NCI-H510A treated with DMSO at 0.1 percent for 48 hours (cell line): ENCODE measurements at regions not wholly inside any gene's neighbourhood (a gene's known extent, or its start where the extent isn't known, plus 50 kb on each side); places are given as distances from the start of the nearest gene placed in this dataset.
"Not testable (repeated sequence)": the region's sequence is repeated elsewhere in the genome, so short reads cannot be mapped to it uniquely, and the experiment has no call there.

Experiments
- DNase-seq: peaks from one replicate; lab custom pipeline; 2025; lab: John Stamatoyannopoulos, UW

DNA sequence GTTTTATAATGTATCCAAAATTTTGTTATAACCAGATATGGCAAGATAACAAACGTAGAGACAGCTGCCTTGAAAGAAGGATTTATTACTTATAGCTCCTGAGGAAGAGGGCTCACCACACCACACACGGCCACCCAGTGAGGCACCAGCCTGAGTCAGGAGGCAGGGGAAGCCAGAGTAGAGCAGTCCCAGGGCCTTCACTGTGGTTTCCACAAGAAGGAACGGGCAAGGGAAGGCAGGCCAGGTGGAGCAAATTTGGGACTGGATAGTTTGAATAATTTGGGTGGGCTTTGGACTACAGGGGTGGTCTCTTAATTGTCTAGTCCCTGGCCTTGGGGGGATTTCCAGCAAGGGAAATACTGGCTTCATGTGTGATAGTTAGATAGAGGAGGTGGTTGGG lies 72.5 kb downstream of the RRAGC start:
- no peak for DNase-seq

GRCh38 chr1:38786040-38786436 lies 73.5 kb downstream of the RRAGC start:
- DNase-seq: no peak

DNA sequence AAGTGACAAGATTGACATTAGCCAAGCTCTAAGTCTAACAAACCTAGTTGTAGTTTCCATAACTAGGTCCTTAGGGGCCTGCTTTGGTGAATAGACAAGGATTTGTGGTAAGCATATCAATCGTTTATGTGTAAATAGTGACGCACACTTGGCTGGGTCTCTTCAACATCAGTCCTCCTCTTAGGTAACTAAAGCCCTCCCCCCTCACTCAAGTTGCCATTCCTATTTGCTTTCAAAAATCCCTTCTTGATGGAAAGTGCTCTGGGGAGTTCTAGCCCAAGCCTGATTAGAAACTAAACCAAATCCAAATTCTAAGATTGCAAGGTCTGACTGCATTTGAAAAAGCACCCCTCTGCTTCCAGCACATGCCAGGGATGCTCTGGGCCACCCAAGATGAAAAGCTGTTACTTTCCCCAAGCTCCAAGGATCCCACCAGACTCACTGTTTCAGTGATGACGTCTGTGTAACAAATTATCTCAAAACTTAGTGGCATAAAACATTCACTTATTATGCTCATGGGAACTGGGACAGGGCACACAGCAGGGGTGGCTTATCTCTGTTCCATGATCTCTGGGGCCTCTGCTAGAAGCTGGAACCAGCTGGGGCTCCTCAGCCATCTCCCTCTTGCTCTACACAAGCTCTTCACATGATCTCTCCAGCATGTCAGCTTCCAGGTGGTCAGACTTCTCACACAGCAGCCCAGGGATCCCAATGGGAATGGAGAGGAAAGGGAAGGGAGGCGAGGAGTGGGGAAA lies 74.1 kb downstream of the RRAGC start:
- no peak for DNase-seq

DNA sequence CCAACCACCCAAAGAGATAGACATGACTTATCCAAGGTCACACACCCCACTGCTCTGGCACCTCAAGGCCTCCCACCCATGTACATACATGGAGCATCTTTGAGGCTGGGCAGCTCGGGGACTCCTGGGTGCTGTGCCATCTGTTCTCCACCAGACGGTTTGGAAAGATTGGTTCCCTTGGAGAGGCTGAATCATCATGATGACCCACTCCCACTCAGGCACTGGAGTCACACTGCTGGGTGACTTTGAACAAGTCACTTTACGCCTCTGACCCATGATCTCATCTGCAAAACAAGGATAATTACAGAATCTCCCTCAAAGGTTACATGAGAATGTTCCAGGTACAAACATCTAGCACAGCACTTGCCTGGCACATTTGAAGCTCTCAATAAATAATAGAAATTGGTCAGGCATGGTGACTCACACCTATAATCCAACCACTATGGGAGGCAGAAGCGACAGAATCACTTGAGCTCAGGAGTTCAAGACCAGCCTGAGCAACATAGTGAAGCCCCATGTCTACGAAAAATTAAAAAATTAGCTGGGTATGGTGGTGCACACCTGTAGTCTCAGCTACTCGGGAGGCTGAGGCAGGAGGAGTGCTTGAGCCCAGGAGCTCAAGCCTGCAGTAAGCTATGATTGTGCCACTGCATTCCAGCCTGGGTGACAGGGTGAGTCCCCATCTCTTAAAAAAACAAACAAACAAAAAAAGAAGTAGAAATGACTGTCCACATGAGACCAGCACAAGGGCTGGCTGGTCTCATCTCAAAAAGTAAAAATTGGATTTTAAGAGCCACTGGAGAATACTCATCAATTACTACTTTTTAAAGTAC lies 74.9 kb downstream of the RRAGC start:
- DNase-seq: no peak

DNA sequence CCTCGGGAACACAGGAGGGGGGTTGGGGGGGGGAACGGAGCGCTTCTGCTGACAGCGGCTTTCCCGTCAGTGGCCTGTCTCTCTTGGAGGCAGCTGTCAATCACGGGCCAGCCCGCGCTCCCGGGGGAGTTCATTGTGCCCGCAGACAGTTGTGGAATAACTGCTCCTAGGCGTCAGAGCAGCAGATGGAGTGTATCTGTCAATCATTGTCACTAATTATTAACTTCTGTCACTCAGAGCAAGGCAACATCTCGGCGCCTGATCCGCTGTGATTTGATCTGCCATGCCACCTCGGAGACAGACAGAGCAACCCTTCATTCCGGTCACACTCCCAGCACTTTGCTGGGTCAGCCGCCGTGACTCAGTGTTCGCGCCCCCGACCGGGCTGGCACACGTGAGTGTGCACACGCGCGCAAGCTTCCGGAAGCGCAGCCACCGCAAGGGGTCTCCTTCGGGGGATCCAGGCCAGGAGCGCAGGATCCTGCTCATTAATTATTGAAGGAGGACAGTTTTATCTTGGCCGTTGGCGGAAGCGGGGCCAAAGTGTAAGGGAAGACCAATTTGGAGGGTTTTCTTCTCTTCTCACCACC lies 75.8 kb downstream of the RRAGC start:
- no peak for DNase-seq

GRCh38 chr1:38781872-38782617 lies 77.5 kb downstream of the RRAGC start:
- DNase-seq: no peak

- no peak for DNase-seq
These were observed 79.4 kb downstream of the RRAGC start for GRCh38 chr1:38780133-38780532.

DNA sequence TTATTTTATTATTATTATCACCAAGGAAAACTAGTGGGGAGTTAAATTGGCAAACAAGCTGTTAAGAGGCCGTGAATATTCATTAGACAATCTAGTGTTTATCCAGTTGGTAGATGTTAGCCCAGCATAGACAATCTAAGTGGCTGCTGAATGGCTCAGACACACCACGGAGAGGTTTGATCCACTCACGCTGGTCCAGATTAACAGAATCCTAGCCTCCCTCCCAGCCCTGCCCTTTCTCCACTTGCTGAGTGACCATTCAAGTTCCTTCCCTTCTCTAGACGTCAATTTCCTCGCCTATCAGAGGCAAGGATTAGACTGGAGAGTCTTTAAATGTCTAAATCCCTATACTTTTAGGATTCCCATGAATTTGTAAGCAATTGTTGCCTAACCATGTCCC lies 80.1 kb downstream of the RRAGC start:
- DNase-seq: no peak

GRCh38 chr1:38778521-38778920 lies 81.1 kb downstream of the RRAGC start:
- no peak for DNase-seq

- no peak for DNase-seq
These were observed 81.5 kb downstream of the RRAGC start for GRCh38 chr1:38778051-38778450.

DNA sequence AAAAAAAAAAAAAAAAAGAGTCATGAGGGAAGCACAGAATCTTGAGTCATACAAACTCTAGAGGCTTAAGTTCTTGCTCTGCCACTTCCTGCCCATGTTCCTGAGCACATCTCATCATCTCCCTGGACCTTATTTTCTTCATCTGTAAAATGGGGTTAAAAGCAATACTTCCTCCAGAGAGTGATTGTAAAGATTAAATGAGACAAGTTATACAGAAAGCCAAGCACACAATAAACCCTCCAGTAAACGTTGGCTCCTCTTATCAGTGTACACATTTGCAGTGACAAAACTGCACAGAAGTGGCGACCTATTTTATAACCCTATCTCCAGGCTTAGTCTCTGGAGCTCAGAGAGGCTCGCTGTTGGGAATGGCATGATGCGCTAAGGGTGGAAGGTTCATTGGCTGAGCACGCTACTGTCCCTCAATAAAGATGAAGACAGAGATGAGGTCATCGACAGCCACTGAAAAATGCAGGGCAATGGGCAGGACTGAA lies 82.1 kb downstream of the RRAGC start:
- DNase-seq: no peak

- no peak for DNase-seq
These were observed 83.0 kb downstream of the RRAGC start for GRCh38 chr1:38776466-38777065.

DNA sequence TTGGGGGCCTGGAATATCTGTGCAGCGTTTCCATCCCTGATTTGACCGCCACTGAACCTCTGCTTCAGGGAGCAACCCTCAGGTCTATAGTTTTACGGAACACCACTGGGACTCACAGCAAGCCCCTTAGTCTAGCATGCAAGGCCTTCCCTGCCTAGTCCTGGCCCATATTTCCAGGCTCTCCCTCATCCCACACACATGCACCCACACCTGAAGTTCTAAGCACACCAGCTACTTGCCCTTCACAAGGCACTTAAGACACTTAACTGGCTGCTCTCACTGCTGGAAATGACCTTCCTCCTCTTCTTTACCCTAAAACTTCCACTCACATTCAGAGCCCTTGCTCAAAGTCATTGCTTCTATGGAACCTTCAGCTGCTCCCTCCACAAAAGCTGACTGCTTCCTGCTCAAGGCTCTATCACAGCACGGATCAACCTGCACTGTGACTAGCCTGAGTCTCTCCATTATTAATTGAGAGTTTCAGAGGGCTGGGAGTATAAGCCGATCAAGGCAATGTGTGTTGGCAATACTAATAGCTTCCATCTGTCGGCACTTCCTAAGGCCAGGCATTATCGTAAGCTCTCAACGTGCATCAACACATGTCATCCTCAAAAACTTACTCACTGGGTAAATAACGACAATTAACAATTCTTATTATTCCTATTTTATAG lies 84.3 kb downstream of the RRAGC start:
- DNase-seq: no peak

DNA sequence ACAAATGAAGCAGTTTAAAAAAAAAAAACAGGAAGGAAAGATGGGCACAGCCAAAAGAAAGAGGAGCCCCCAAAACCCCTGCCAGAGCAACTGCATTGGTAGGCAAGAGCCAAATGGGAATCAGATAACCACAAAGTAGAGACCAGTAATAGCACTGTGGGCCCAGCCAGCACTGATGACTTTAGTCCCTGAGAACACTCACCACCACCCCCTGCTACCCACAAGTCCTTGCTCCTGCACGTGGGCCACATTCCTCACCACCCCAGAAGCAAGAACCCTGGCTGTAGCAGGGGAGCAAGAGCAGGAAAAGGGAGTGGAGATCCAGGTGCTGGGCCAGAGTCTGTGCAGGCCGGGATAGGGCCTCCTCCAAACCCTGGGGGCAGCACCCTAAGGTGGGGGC lies 86.1 kb downstream of the RRAGC start:
- DNase-seq: no peak

DNA sequence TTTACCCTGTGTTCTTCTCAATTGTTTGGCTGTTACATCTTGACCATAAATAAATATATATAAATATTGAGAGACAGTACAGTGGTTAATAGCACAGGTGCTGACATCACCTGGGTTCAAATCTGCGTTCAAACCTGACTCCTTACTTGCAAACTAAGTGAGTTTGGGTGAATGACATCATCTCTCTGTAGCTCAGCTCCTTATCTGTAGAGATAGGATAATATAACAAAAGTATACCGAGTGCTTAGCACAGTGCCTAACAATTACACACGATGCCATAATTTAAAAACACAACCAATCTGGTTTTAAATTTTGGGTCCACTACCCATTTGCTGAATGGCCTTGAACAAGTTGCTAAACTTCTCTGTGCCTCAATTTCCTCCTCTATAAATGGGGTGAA lies 86.6 kb downstream of the RRAGC start:
- DNase-seq: no peak

DNA sequence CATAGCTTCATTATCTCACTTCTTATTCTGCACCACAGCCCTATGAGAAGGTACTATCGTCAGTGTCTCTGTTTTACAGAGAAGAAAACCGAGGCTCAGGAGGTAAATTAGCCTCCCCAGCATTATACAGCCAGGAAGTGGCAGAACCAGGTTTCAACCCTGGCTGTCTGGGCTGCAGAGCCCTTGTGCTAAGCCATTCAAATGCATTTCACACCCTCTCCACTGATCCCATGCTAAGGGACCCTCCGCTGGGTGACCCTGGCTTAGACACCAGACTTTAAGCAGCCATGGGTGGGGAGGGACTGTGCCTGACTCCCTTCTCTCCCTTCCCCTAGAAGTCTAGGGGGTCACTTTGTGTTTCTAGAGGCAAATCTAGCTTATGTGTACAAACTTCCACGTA lies 87.5 kb downstream of the RRAGC start:
- no peak for DNase-seq

DNA sequence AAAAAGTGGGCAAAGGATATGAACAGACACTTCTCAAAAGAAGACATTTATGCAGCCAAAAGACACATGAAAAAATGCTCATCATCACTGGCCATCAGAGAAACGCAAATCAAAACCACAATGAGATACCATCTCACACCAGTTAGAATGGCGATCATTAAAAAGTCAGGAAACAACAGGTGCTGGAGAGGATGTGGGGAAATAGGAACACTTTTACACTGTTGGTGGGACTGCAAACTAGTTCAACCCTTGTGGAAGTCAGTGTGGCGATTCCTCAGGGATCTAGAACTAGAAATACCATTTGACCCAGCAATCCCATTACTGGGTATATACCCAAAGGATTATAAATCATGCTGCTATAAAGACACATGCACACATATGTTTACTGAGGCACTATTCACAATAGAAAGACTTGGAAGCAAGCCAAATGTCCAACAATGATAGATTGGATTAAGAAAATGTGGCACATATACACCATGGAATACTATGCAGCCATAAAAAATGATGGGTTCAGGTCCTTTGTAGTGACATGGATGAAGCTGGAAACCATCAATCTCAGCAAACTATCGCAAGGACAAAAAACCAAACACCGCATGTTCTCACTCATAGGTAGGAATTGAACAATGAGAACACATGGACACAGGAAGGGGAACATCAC lies 88.9 kb downstream of the RRAGC start:
- DNase-seq: not testable (repeated sequence)

DNA sequence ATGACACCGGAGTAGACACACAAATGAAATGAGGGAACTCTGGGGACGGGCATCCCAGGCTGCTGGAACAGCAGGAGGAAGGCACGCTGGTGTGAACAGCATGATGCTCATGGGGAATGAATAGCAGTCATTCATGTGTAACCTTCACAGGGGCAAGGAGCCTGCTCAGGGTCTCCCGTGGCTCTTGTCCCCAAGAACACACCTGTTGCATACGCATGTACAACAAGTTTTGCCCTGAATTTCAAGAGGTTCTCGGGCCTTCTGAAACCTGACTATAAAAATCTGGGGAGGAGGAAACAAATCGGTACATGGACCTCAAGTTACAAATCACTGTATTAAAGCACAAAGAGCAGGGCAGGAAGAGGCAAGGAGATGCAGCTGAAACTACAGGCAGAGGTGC lies 93.4 kb downstream of the RRAGC start:
- no peak for DNase-seq

GRCh38 chr1:38763121-38763520 lies 96.5 kb downstream of the RRAGC start:
- no peak for DNase-seq

DNA sequence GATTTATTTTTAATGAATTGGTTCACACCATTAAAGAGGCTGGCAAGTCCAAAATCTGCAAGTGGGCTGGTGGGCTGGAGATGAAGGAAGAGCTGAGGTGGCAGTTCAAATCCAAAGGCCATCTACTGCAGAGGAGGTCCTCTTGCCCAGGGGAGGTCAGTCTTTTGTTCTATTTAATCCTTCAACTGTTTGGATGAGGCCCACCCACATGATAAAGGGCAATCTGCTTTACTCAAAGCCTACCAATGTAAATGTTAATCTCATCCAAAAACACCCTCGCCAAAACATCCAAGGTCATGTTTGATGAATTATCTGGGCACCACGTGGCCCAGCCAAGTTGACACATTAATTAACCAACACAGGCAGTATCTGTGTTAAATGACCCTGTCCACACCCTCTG lies 99.0 kb downstream of the RRAGC start:
- DNase-seq: no peak

GRCh38 chr1:38758820-38759219 lies 100.8 kb downstream of the RRAGC start:
- DNase-seq: no peak
